ENCODE measurements at regions not wholly inside any gene's neighbourhood (a gene's known extent, or its start where the extent isn't known, plus 50 kb on each side); places are given as distances from the start of the nearest gene placed in this dataset.

- in situ Hi-C loops (cut with MboI): no loop called here
- intact Hi-C loops (cut with micrococcal nuclease; ENCODE audit: unreplicated experiment): no loop called here
- no peak for TF ChIP-seq PAX8 (IDR thresholded peaks at IDR 0.05)
- no peak for TF ChIP-seq ZBTB11 (CRISPR knock-in tag; IDR thresholded peaks at IDR 0.05)
- no peak for TF ChIP-seq TARDBP (IDR thresholded peaks at IDR 0.05; ENCODE audit: borderline replicate concordance)
- TF ChIP-seq RAD51 (IDR thresholded peaks at IDR 0.05): no peak
- TF ChIP-seq RELA (IDR thresholded peaks at IDR 0.05; ENCODE audit: borderline replicate concordance, partially characterized antibody): no peak
- no peak for TF ChIP-seq RFX5 (IDR thresholded peaks at IDR 0.05; ENCODE audit: low read depth, low read length)
- TF ChIP-seq SREBF2 (IDR thresholded peaks at IDR 0.05; ENCODE audit: low read length): no peak
- CTCF ChIA-PET: interaction anchor here (1.0 to 2.1 kb wide), 9 partner anchors 9 to 665 kb away, joined by 3 to 12 read pairs (median 5); no protein-coding TSS in a partner anchor
- H3K4me3 ChIP-seq: peak overlapping the region; percentile 51
- no peaks in the 10 kb centered on the region for H3K9me3 ChIP-seq (replicated peaks; ENCODE audit: control insufficient read depth, insufficient read depth, low read length)
- H3K9ac ChIP-seq (ENCODE audit: control insufficient read depth, insufficient read depth, low read length): no peak overlapping the region
- SMC1A ChIA-PET (ENCODE audit: uncharacterized antibody, unreplicated experiment): interaction anchor here (1.2 to 5.8 kb wide), 7 partner anchors 9 to 161 kb away, joined by 3 to 25 read pairs (median 5); no protein-coding TSS in a partner anchor
- H4K20me1 ChIP-seq (ENCODE audit: control insufficient read depth, insufficient read depth): no peaks in the 10 kb centered on the region
- H3K4me1 ChIP-seq (ENCODE audit: control insufficient read depth, insufficient read depth, low read length): 0 out of 2 replicates have a peak, but pooled peaks cover 3% of the 10 kb centered on the region
- peak; percentile 21 for DNase-seq (ENCODE audit: low read depth, low spot score)
- no TSS peak for BruUV-seq (replicated peaks)
- POLR2A ChIA-PET: interaction anchor here (0.5 to 1.3 kb wide), 3 partner anchors 32 to 293 kb away, joined by 3 to 4 read pairs (median 3); no protein-coding TSS in a partner anchor
- FAIRE-seq: peak; percentile 91
- H3K27ac ChIP-seq (ENCODE audit: control insufficient read depth, insufficient read depth): peak overlapping the region; percentile 38; the same call in 1 of the 2 replicates
- peak overlapping the region; percentile 79 for H3K4me2 ChIP-seq (ENCODE audit: control insufficient read depth, insufficient read depth)
- H3K79me2 ChIP-seq (ENCODE audit: control insufficient read depth, insufficient read depth, low read length): no peaks in the 10 kb centered on the region
- RAD21 ChIA-PET (ENCODE audit: unreplicated experiment): interaction anchor here (1.2 to 1.8 kb wide), 4 partner anchors 9 to 160 kb away, joined by 3 to 8 read pairs (median 4); no protein-coding TSS in a partner anchor
- H2AFZ ChIP-seq (ENCODE audit: control insufficient read depth, low read depth, low read length): peak overlapping the region; percentile 88
- ATAC-seq: peak; percentile 98
- H3K27me3 ChIP-seq (replicated peaks in 1 of 2; ENCODE audit: control insufficient read depth in 2 of 2, insufficient read depth in 2 of 2, low read length in 1 of 2): no peaks in the 10 kb centered on the region
- no peaks in the 10 kb centered on the region for H3K36me3 ChIP-seq (ENCODE audit: control insufficient read depth in 2 of 2, insufficient read depth in 2 of 2, low read length in 1 of 2)
- WGBS (ENCODE audit: insufficient coverage, insufficient replicate concordance, low lambda C conversion rate, missing lambda C conversion rate): 18% methylated on average over 3 of the region's 3 CpGs
These were observed 110.2 kb upstream of the RBBP8 start for GRCh38 chr18:22822841-22823508.

Data from GM12878 (cell line).